MM.1S (cell line): ENCODE measurements at regions not wholly inside any gene's neighbourhood (a gene's known extent, or its start where the extent isn't known, plus 50 kb on each side); places are given as distances from the start of the nearest gene placed in this dataset.

Experiments used
- DNase-seq: peaks from one replicate; pipeline ENCODE4 v3.0.0-alpha.2; 2015
- H2AFZ ChIP-seq: fragments of 300-600 bp; sonication (generic); 2 replicates; pipeline ENCODE4 v1.6.0; 2016; ENCODE audit warnings: antibody characterized with exemption, low read length
- H3F3A ChIP-seq: fragments of 300-600 bp; sonication (generic); 2 replicates; pipeline ENCODE4 v1.6.1; 2016; ENCODE audit warnings: mild to moderate bottlenecking, antibody characterized with exemption, low read length, moderate library complexity, mixed read lengths; ENCODE audit not compliant: insufficient read depth
- H3K27ac ChIP-seq: fragments of 300-600 bp; sonication (generic); 2 replicates; pipeline ENCODE4 v1.5.1; 2016; ENCODE audit warnings: mild to moderate bottlenecking, low read length
- H3K27me3 ChIP-seq: fragments of 300-600 bp; sonication (generic); replicated peaks from 2 replicates; pipeline ENCODE4 v1.6.0; 2016; ENCODE audit warnings: low read length; ENCODE audit not compliant: insufficient read depth
- H3K36me3 ChIP-seq: fragments of 300-600 bp; sonication (generic); replicated peaks from 2 replicates; pipeline ENCODE4 v1.6.1; 2016; ENCODE audit warnings: mild to moderate bottlenecking, low read length, mixed read lengths; ENCODE audit not compliant: insufficient read depth
- H3K4me1 ChIP-seq: fragments of 300-600 bp; sonication (generic); 2 replicates; pipeline ENCODE4 v1.6.1; 2016; ENCODE audit warnings: low read length, mixed read lengths
- H3K4me2 ChIP-seq: fragments of 300-600 bp; sonication (generic); 2 replicates; pipeline ENCODE4 v1.6.0; 2016; ENCODE audit warnings: low read depth, low read length
- H3K4me3 ChIP-seq: fragments of 300-600 bp; sonication (generic); 2 replicates; pipeline ENCODE4 v1.5.1; 2016; ENCODE audit warnings: low read length, mixed read lengths
- H3K79me2 ChIP-seq: fragments of 300-600 bp; sonication (generic); 2 replicates; pipeline ENCODE4 v1.6.1; 2016; ENCODE audit warnings: mixed run types, low read length, mixed read lengths
- H3K9ac ChIP-seq: fragments of 300-600 bp; sonication (generic); 2 replicates; pipeline ENCODE4 v1.6.1; 2016; ENCODE audit warnings: low read length, mixed read lengths
- H3K9me2 ChIP-seq: fragments of 300-600 bp; sonication (generic); replicated peaks from 2 replicates; pipeline ENCODE4 v1.6.1; 2016; ENCODE audit warnings: mild to moderate bottlenecking, low read length, mixed read lengths; ENCODE audit not compliant: insufficient read depth
- H3K9me3 ChIP-seq: fragments of 300-600 bp; sonication (generic); replicated peaks from 2 replicates; pipeline ENCODE4 v1.6.1; 2016; ENCODE audit warnings: mild to moderate bottlenecking, low read length, mixed read lengths; ENCODE audit not compliant: insufficient read depth
- H4K20me1 ChIP-seq: fragments of 300-600 bp; sonication (generic); 2 replicates; pipeline ENCODE4 v1.6.1; 2016; ENCODE audit warnings: mild to moderate bottlenecking, low read length, moderate library complexity, mixed read lengths; ENCODE audit not compliant: insufficient read depth
- EZH2 ChIP-seq: fragments of 300-600 bp; sonication (generic); optimal IDR thresholded peaks from 2 replicates; pipeline ENCODE3; 2017; ENCODE audit warnings: low read depth, mild to moderate bottlenecking, antibody characterized with exemption, low read length, mixed read lengths
- EZH2phosphoT487 ChIP-seq: fragments of 300-600 bp; sonication (generic); IDR thresholded peaks from 2 replicates; pipeline ENCODE4 v1.6.1; 2018; ENCODE audit warnings: antibody characterized with exemption, low read length
- TF ChIP-seq, protein P1 (sequence below): fragments of 300-600 bp; sonication (generic); IDR thresholded peaks from 2 replicates; pipeline ENCODE4 v1.5.1; 2016; ENCODE audit warnings: antibody characterized with exemption, low read length, mixed read lengths

DNA sequence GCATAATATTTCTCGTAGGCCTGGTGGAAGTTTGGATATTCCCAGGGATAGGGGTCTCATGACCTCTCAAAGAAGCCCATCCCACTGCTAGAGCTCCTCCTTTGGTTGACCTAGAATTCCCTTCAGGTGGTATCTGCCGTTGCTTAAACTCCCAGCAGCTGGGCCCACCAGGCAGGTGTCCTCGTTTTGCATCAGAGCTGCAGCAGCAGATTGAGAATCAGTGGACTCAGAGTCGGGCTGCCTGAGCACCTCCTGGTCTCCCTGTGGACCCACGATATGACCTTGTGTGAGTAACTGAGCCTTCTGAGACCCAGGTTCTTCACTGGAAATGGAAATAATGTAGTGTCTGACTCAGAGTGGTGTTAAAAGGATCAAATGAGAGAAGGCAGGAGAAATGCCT is 132.7 kb downstream of the PAPOLA start:
- no peak overlapping the region for H2AFZ ChIP-seq
- DNase-seq, result no peak
- H3K9me3 ChIP-seq, result no peaks in the 10 kb centered on the region
- no peaks in the 10 kb centered on the region for H3K4me1 ChIP-seq
- H3K27me3 ChIP-seq, result no peaks in the 10 kb centered on the region
- no peaks in the 10 kb centered on the region for H3K36me3 ChIP-seq
- H3K9ac ChIP-seq, result no peak overlapping the region
- no peaks in the 10 kb centered on the region for H3F3A ChIP-seq
- TF ChIP-seq, protein P1, sequence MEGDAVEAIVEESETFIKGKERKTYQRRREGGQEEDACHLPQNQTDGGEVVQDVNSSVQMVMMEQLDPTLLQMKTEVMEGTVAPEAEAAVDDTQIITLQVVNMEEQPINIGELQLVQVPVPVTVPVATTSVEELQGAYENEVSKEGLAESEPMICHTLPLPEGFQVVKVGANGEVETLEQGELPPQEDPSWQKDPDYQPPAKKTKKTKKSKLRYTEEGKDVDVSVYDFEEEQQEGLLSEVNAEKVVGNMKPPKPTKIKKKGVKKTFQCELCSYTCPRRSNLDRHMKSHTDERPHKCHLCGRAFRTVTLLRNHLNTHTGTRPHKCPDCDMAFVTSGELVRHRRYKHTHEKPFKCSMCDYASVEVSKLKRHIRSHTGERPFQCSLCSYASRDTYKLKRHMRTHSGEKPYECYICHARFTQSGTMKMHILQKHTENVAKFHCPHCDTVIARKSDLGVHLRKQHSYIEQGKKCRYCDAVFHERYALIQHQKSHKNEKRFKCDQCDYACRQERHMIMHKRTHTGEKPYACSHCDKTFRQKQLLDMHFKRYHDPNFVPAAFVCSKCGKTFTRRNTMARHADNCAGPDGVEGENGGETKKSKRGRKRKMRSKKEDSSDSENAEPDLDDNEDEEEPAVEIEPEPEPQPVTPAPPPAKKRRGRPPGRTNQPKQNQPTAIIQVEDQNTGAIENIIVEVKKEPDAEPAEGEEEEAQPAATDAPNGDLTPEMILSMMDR, result no peak
- no peak overlapping the region for H3K27ac ChIP-seq
- H3K9me2 ChIP-seq, result no peaks in the 10 kb centered on the region
- H3K4me2 ChIP-seq, result no peak overlapping the region
- H4K20me1 ChIP-seq, result no peaks in the 10 kb centered on the region
- no peaks in the 10 kb centered on the region for H3K79me2 ChIP-seq
- H3K4me3 ChIP-seq, result no peak overlapping the region

DNA sequence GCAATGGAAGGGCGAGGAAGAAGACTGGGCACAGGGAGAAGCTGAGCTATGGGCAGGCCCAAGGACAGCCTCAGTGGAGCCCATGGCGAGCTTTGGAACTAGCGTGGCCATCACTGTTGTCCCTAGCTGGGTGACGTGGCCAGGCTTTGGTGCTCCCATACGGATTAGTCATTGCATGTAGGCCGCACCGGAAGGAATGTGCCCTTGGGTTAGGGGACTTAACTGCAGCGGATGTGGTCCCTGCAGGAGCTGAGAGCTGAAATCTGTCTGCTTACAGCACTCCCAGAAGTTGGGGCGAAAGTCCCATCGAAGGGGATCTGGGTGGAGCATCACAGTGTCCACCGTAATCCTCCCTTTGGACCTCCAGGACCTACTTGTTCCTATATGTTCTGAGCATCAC is 133.7 kb downstream of the PAPOLA start:
- no peak overlapping the region for H3K4me3 ChIP-seq
- H3K4me2 ChIP-seq, result no peak overlapping the region
- H3K36me3 ChIP-seq, result no peaks in the 10 kb centered on the region
- H3K79me2 ChIP-seq, result no peaks in the 10 kb centered on the region
- no peaks in the 10 kb centered on the region for H4K20me1 ChIP-seq
- H3K9ac ChIP-seq, result no peak overlapping the region
- H3F3A ChIP-seq, result no peaks in the 10 kb centered on the region
- H3K27me3 ChIP-seq, result no peaks in the 10 kb centered on the region
- H3K9me3 ChIP-seq, result no peaks in the 10 kb centered on the region
- H3K9me2 ChIP-seq, result no peaks in the 10 kb centered on the region
- no peak for DNase-seq
- no peak overlapping the region for H2AFZ ChIP-seq
- no peaks in the 10 kb centered on the region for H3K4me1 ChIP-seq
- H3K27ac ChIP-seq, result no peak overlapping the region
- TF ChIP-seq EZH2 (no peak), EZH2phosphoT487 (no peak)

DNA sequence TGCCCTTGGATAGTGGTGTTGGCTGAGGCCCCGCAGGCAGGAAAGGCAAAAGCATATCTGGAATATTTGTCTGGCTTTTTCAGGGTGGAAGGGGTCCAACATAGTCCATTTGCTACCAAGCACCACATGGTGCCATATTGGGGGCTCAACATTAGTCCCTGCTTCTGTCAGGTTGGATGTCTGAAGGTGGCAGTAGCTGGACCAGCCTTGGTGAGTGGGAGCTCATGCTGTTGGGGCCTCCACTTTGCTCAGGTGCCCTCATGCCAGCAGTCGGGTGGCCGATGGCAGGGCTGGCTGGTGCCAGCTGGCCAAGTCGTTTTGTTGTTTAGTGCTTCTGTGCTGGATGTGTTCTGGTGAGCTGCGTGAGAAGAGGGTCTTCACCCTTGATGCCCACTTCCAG is 135.3 kb downstream of the PAPOLA start:
- no peaks in the 10 kb centered on the region for H3K79me2 ChIP-seq
- no peak overlapping the region for H2AFZ ChIP-seq
- no peak overlapping the region for H3K27ac ChIP-seq
- TF ChIP-seq, protein P1, result no peak
- TF ChIP-seq EZH2phosphoT487 (no peak), EZH2 (no peak)
- no peak for DNase-seq
- H3K27me3 ChIP-seq, result no peaks in the 10 kb centered on the region
- H3K9me2 ChIP-seq, result no peaks in the 10 kb centered on the region
- H3K36me3 ChIP-seq, result no peaks in the 10 kb centered on the region
- no peaks in the 10 kb centered on the region for H3K4me1 ChIP-seq
- no peaks in the 10 kb centered on the region for H3K9me3 ChIP-seq
- H3K4me3 ChIP-seq, result no peak overlapping the region
- no peaks in the 10 kb centered on the region for H3F3A ChIP-seq
- H3K4me2 ChIP-seq, result no peak overlapping the region
- no peaks in the 10 kb centered on the region for H4K20me1 ChIP-seq
- H3K9ac ChIP-seq, result no peak overlapping the region

DNA sequence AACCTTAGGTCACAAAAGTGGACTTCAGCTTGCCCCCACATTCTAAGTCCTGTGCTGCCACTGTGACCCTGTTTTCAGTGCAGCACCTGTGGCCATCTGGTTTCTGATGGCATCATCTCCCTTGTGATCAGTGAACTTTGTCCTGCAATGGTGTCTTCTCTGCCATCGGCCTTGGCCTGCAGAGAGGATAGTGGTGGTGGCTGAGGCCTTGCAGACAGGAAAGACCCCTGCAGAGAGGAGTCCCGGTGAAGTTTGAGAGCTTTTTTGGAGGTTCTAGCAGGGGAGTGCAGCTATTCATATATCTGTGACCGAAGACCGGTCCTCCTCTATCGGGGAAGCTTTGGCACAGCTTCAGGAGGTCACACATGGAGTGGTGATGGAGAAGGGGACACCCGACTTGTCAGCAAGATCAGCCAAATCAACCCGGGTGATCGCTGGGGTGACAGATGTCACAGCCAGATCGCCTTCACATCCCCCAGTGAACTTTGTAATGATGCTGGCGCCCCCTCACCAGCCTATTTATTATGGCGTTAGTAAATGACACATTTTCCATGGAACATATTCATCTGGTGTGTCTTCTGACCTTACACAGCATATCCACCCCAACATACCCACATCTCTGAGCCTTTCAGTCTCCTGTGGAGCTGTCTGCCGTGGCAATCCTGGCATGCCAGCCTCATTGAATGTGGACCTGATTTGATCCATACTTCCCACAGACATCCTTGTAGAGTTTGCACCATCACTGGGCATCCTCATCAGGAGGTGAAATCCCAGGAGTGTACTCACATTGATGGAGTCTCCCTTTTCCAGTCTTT is 136.1 kb downstream of the PAPOLA start:
- Histone ChIP-seq H3K9me2 (no peaks in the 10 kb centered on the region), H4K20me1 (no peaks in the 10 kb centered on the region), H2AFZ (no peak overlapping the region), H3K27me3 (no peaks in the 10 kb centered on the region), H3K27ac (no peak overlapping the region), H3K36me3 (no peaks in the 10 kb centered on the region), H3K9ac (no peak overlapping the region), H3K4me3 (no peak overlapping the region), H3F3A (no peaks in the 10 kb centered on the region), H3K4me2 (no peak overlapping the region), H3K4me1 (no peaks in the 10 kb centered on the region), H3K9me3 (no peaks in the 10 kb centered on the region), H3K79me2 (no peaks in the 10 kb centered on the region)
- no peak for DNase-seq
- no peak for TF ChIP-seq EZH2phosphoT487
- TF ChIP-seq, protein P1, result no peak
- no peak for TF ChIP-seq EZH2
